T-helper 1 cell treated with Interleukin-12 subunit alpha and Interleukin-12 subunit beta and Interleukin-4 antibody, amounts not matched to agents 30 μg/mL and 1 μg/mL, for 36 hours (primary cell): ENCODE measurements at regions not wholly inside any gene's neighbourhood (a gene's known extent, or its start where the extent isn't known, plus 50 kb on each side); places are given as distances from the start of the nearest gene placed in this dataset.

Experiments
- H3K27ac Mint-ChIP-seq: one replicate; pipeline ENCODE4 v1.8.0; 2021; ENCODE audit warnings: mild to moderate bottlenecking, mixed read lengths
- H3K27me3 Mint-ChIP-seq: one replicate; pipeline ENCODE4 v1.8.0; 2021; ENCODE audit warnings: low read depth, mixed read lengths
- H3K36me3 Mint-ChIP-seq: one replicate; pipeline ENCODE4 v1.8.0; 2021; ENCODE audit warnings: low read depth, mixed read lengths
- H3K4me1 Mint-ChIP-seq: one replicate; pipeline ENCODE4 v1.8.0; 2021; ENCODE audit warnings: low read depth, mixed read lengths
- H3K4me3 Mint-ChIP-seq: one replicate; pipeline ENCODE4 v1.8.0; 2021; ENCODE audit warnings: mild to moderate bottlenecking, moderate library complexity, mixed read lengths
- H3K9me3 Mint-ChIP-seq: one replicate; pipeline ENCODE4 v1.8.0; 2021; ENCODE audit warnings: mixed read lengths

DNA sequence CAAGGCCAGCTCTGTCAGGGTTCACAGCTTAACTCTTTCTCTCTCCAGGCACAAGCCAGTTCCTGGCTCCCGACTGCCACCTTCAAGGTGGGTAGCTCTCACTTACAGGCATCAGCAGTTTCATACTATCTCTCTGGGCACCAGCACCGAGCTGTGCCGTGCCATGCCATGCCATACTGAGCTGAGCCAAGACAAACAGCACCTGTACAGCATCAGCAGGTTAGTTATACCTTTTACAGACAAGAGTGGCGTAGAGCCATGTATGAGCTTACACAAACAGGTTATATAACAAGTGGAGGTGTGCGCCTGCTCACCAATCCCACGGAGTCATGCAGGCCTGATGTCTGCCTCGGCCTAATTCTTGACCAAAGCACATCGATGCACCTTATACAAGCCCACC is 1098.7 kb downstream of the AACS start:
- H3K27me3 Mint-ChIP-seq = no peaks in the 10 kb centered on the region

GRCh38 chr12:126171937-126172559 is 1106.8 kb downstream of the AACS start:
- Mint-ChIP-seq H3K36me3 (no peaks in the 10 kb centered on the region), H3K4me3 (no peak overlapping the region), H3K27ac (no peak overlapping the region), H3K9me3 (no peaks in the 10 kb centered on the region), H3K27me3 (no peaks in the 10 kb centered on the region), H3K4me1 (no peaks in the 10 kb centered on the region)

More for the DNA sequence above, 1098.7 kb downstream of the AACS start:
- H3K4me3 Mint-ChIP-seq = no peak overlapping the region
- peaks cover 14% of the 10 kb centered on the region for H3K9me3 Mint-ChIP-seq
- H3K27ac Mint-ChIP-seq = no peak overlapping the region
- no peaks in the 10 kb centered on the region for H3K4me1 Mint-ChIP-seq
- H3K36me3 Mint-ChIP-seq = no peaks in the 10 kb centered on the region

GRCh38 chr12:126182619-126183236 is 1117.5 kb downstream of the AACS start:
- H3K27me3 Mint-ChIP-seq = no peaks in the 10 kb centered on the region
- peaks cover 16% of the 10 kb centered on the region for H3K9me3 Mint-ChIP-seq
- no peak overlapping the region for H3K27ac Mint-ChIP-seq
- H3K36me3 Mint-ChIP-seq = no peaks in the 10 kb centered on the region
- H3K4me1 Mint-ChIP-seq = no peaks in the 10 kb centered on the region
- no peak overlapping the region for H3K4me3 Mint-ChIP-seq

GRCh38 chr12:126185025-126185424 is 1119.8 kb downstream of the AACS start:
- H3K27me3 Mint-ChIP-seq = peaks cover 4% of the 10 kb centered on the region
- H3K36me3 Mint-ChIP-seq = no peaks in the 10 kb centered on the region
- no peak overlapping the region for H3K4me3 Mint-ChIP-seq
- no peaks in the 10 kb centered on the region for H3K4me1 Mint-ChIP-seq
- no peak overlapping the region for H3K27ac Mint-ChIP-seq
- peaks cover 14% of the 10 kb centered on the region for H3K9me3 Mint-ChIP-seq

DNA sequence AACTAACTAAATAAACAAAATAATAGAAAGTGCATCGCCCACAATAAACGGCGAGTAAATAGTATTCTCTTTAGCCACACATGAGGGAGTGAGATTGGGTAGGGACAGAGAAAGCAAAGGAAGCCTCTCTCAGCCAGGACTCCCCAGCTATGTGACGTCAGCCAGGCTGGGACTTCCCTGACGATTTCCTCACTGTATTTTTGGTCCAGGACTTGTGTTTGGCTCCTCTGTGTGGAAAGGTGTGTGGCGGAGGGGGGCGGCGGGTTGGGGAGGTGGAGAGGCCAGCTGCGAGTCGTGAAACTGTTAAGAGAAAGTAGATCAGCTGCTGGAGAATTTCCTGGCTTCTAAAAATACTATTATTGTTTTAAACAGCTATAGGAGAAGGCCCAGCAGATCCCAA is 1124.6 kb downstream of the AACS start:
- H3K4me1 Mint-ChIP-seq = no peaks in the 10 kb centered on the region
- H3K9me3 Mint-ChIP-seq = no peaks in the 10 kb centered on the region
- H3K4me3 Mint-ChIP-seq = no peak overlapping the region
- no peak overlapping the region for H3K27ac Mint-ChIP-seq
- peaks cover 8% of the 10 kb centered on the region for H3K27me3 Mint-ChIP-seq
- H3K36me3 Mint-ChIP-seq = no peaks in the 10 kb centered on the region

GRCh38 chr12:126191031-126191891 is 1126.0 kb downstream of the AACS start:
- Mint-ChIP-seq H3K27me3 (peaks cover 8% of the 10 kb centered on the region), H3K4me1 (no peaks in the 10 kb centered on the region), H3K9me3 (no peaks in the 10 kb centered on the region), H3K36me3 (no peaks in the 10 kb centered on the region), H3K27ac (no peak overlapping the region), H3K4me3 (no peak overlapping the region)

DNA sequence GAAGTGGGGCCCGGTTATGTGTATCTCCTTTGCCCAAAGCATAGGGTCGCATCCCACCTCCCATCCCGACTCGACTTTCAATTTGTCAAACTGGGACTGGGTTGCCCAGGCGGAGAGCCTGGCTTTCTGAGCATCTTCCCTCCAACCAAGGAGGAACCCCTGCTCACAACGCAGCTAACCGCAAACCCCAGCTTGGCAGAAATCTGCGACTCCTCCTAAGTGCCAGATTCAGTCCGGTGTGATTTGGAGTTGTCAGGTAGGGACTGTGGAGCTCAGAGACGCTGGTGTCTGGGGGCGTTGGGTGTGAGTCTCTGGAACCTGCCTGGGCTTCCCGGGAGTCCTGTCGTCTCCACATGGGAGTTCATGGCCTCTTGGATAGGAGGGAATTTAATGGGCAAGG is 1126.7 kb downstream of the AACS start:
- H3K36me3 Mint-ChIP-seq = no peaks in the 10 kb centered on the region
- H3K4me1 Mint-ChIP-seq = no peaks in the 10 kb centered on the region
- peaks cover 8% of the 10 kb centered on the region for H3K27me3 Mint-ChIP-seq
- H3K27ac Mint-ChIP-seq = no peak overlapping the region
- no peaks in the 10 kb centered on the region for H3K9me3 Mint-ChIP-seq
- H3K4me3 Mint-ChIP-seq = no peak overlapping the region

DNA sequence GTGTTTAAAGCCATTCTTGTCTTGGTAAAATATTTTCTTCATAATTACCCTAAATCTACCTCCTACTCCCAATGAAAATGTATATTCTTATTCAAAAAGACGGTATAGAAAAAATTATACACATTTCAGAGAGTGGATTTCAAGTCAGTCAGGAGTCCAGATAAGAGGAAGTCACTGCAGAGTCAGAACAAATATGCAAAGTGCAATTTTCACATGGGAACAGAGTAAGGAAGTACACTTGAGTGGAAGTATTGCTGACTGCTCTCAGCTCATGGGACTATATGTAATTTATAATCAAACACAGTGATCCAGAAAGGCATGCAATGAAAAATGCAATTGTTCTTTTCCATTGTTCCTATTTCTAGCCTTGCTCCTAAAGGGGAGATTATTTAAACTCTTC is 1128.0 kb downstream of the AACS start:
- Mint-ChIP-seq H3K36me3 (no peaks in the 10 kb centered on the region), H3K9me3 (no peaks in the 10 kb centered on the region), H3K27ac (no peak overlapping the region)

GRCh38 chr12:126196263-126196662 is 1131.0 kb downstream of the AACS start:
- Mint-ChIP-seq H3K27me3 (no peaks in the 10 kb centered on the region), H3K4me3 (no peak overlapping the region), H3K36me3 (no peaks in the 10 kb centered on the region), H3K4me1 (no peaks in the 10 kb centered on the region), H3K9me3 (no peaks in the 10 kb centered on the region), H3K27ac (no peak overlapping the region)

More for the DNA sequence above, 1128.0 kb downstream of the AACS start:
- Mint-ChIP-seq H3K27me3 (peaks cover 8% of the 10 kb centered on the region), H3K4me1 (no peaks in the 10 kb centered on the region), H3K4me3 (no peak overlapping the region)

DNA sequence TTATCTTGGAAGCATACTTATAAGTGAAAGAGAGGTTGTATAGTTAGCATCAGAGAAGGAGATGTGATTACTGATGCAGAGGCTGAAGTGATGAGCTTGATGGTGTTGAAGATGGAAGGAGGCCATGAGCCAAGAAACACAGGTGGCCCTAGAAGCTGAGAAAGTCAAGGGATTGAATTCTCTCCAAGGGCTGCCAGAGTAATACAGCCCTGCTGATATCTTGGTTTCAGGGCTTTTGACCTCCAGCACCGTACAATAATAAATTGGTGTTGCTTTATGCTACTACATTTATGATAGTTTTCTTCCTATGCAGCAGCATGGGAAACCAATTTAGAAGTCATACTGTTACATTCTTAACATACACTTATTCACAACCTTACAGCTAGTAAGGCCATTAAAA is 1133.3 kb downstream of the AACS start:
- H3K27ac Mint-ChIP-seq = no peak overlapping the region
- no peak overlapping the region for H3K4me3 Mint-ChIP-seq
- H3K27me3 Mint-ChIP-seq = no peaks in the 10 kb centered on the region
- H3K9me3 Mint-ChIP-seq = no peaks in the 10 kb centered on the region
- H3K36me3 Mint-ChIP-seq = no peaks in the 10 kb centered on the region
- no peaks in the 10 kb centered on the region for H3K4me1 Mint-ChIP-seq

DNA sequence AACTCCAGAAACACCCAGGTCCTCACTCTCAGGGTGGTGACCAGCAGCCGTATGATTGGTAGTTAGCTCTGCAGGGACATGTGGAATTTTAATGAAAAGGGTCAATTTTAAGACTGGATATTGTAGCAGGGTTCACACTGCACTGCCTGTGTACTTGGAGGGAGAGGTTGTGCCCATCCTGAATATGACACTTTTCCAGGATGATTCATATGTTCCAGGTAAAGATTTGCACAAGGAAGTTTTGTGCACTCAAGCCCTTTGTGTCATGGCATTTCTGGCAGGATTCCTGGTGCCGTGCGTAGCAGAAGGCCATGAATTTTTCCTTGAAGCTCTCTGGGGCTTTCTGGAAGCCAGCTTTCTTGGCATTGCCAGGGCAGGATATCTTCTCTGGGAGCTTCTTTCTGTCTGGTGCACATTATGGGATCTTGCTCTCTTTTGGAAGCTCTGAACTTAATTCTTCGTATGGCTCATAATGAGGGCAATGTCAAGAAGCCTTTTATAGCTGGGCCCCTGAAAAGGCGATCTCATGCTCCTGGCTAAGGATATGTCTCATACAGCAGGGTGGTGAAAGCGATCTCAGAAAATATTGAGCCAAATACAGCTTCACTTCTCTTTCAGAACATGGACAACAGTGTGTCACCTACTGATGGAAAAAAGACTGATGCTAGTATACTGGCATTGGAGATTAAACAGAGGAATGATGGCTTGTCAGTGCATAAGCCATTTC is 1133.9 kb downstream of the AACS start:
- Mint-ChIP-seq H3K36me3 (no peaks in the 10 kb centered on the region), H3K9me3 (no peaks in the 10 kb centered on the region), H3K4me3 (no peak overlapping the region), H3K4me1 (no peaks in the 10 kb centered on the region), H3K27me3 (no peaks in the 10 kb centered on the region), H3K27ac (no peak overlapping the region)

- Mint-ChIP-seq H3K27ac (no peak overlapping the region), H3K9me3 (no peaks in the 10 kb centered on the region), H3K4me3 (no peak overlapping the region), H3K4me1 (no peaks in the 10 kb centered on the region), H3K36me3 (no peaks in the 10 kb centered on the region), H3K27me3 (no peaks in the 10 kb centered on the region)
These were observed 1136.8 kb downstream of the AACS start for GRCh38 chr12:126201981-126202537.

GRCh38 chr12:126204326-126204725 is 1139.1 kb downstream of the AACS start:
- Mint-ChIP-seq H3K4me1 (no peaks in the 10 kb centered on the region), H3K27me3 (no peaks in the 10 kb centered on the region), H3K4me3 (no peak overlapping the region)

DNA sequence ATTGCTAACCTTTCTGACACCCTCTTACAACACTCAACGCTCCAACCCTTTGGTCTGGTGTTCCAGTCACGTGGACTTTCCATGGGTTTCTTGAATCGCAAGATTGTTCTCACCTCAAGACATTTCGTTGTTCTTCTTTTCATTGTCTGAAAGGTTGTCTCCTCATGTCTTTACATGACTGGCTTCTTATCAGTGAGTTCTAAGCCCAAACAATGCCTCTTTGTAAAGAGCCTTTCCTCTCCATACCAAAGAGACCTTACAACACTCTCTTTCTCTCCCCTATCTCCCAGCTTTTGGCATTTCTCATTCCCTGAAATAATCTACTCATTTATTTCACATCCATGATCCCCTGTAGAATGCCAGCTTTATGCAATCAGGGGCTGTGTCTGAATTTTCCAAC is 1144.8 kb downstream of the AACS start:
- Mint-ChIP-seq H3K4me3 (no peak overlapping the region), H3K4me1 (no peaks in the 10 kb centered on the region)

More at GRCh38 chr12:126204326-126204725, 1139.1 kb downstream of the AACS start:
- Mint-ChIP-seq H3K36me3 (no peaks in the 10 kb centered on the region), H3K9me3 (no peaks in the 10 kb centered on the region), H3K27ac (no peak overlapping the region)

More for the DNA sequence above, 1144.8 kb downstream of the AACS start:
- H3K27ac Mint-ChIP-seq = no peak overlapping the region
- no peaks in the 10 kb centered on the region for H3K9me3 Mint-ChIP-seq
- H3K27me3 Mint-ChIP-seq = no peaks in the 10 kb centered on the region
- H3K36me3 Mint-ChIP-seq = no peaks in the 10 kb centered on the region
